ENCODE measurements at regions not wholly inside any gene's neighbourhood (a gene's known extent, or its start where the extent isn't known, plus 50 kb on each side); places are given as distances from the start of the nearest gene placed in this dataset.

DNA sequence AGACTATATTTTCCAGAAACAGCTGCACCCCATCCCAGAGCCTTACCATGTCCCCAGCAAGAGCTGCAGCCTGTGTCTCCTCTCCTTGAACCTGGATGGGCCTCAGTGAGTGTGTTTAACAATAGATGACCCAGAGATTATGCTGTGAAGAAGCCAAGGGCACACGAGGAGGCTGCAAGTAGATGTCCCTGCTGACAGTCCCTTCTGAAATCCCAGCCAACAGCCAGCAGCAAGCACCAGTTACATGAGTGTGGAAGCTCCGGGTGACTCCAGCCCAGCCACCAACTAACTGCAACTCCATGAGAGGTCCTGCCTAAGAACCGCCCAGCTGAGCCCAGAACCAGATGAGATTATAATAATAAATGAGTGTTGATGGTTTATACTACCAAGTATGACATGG lies 191.7 kb downstream of the BCL11B start:
- H3K27ac ChIP-seq = no peak overlapping the region
- TF ChIP-seq, protein P1, sequence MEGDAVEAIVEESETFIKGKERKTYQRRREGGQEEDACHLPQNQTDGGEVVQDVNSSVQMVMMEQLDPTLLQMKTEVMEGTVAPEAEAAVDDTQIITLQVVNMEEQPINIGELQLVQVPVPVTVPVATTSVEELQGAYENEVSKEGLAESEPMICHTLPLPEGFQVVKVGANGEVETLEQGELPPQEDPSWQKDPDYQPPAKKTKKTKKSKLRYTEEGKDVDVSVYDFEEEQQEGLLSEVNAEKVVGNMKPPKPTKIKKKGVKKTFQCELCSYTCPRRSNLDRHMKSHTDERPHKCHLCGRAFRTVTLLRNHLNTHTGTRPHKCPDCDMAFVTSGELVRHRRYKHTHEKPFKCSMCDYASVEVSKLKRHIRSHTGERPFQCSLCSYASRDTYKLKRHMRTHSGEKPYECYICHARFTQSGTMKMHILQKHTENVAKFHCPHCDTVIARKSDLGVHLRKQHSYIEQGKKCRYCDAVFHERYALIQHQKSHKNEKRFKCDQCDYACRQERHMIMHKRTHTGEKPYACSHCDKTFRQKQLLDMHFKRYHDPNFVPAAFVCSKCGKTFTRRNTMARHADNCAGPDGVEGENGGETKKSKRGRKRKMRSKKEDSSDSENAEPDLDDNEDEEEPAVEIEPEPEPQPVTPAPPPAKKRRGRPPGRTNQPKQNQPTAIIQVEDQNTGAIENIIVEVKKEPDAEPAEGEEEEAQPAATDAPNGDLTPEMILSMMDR (conservative IDR thresholded peaks at IDR 0.05) = no peak

DNA sequence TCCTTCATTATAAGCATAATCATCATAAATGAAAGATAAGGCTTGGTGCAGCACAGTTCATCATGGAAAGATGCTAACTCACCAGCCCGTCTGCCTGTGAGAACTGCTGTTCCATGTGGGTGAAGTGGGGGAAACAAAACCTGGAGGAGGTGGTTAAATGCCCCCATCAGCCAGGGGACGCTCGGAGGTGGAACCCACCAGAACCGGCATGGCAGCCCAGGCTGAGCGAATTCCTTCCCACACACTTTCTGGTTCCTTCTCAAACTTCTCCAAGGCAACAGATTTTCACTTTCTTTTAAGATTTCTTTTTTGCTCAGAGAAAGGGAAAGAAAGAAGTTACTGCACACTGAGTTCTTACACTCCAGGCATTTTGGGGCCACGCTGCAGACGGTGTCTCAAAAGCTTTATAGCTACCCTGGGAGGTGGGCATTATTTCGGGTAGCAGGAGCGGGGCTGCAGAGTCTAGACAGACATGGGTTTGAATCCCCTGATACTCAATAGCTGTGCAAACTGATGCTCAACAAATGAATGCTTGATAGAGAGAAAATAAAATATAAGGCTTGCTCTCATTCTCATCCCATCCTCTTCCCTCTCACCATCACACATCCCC lies 190.7 kb downstream of the BCL11B start:
- TF ChIP-seq, protein P1 (conservative IDR thresholded peaks at IDR 0.05) = no peak

GRCh38 chr14:99081880-99082279 lies 190.1 kb downstream of the BCL11B start:
- TF ChIP-seq, protein P1 (conservative IDR thresholded peaks at IDR 0.05) = no peak
- H3K27ac ChIP-seq = no peak overlapping the region

More for the DNA sequence above, 190.7 kb downstream of the BCL11B start:
- no peak overlapping the region for H3K27ac ChIP-seq

DNA sequence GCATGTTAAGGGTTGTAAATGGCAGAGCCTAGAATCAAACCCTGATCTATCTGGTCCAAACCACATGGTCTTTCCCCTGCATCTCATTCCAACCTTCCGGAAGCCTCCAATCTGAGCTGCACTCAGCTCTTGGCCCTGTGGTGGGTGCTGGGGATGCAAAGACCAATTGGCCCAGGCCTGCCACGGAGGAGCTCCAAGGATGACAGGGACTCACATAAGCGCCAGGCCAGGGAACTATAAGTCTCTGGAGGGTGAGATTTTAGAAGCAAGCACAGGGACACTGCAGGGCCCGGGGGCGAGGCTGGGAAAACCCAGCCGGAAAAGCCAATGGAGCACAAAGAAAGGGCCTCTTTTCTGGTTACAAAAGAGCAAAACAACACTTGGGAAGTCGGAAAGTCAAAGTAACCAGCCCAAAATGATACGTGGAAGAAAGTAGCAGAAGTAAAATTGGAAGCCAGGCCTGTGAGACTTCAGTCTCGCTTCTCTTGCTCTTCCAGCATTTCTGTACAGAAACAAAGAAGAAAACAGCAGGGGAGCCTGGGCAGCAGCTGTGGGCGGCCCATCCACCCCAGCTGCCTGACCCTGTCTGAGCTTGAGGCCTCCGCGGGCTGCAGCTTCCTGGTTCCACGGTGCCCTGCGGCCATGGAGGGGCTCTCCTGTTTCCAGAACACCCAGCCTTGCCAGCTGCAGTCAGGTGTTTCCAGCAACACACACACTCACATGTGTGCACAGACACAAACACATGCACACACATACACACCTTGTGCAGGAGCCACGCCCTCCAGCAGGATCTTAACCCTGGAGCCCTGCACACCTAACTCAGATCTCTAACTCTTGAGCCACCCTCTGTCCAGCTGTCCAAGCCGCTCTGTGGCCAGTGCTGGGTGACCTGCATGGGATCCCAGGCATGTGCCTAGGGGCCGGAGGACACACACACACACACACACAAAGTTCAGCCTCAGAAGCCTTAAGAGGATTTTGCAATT lies 178.2 kb downstream of the BCL11B start:
- H3K27ac ChIP-seq = no peak overlapping the region
- TF ChIP-seq, protein P1 (conservative IDR thresholded peaks at IDR 0.05) = no peak

DNA sequence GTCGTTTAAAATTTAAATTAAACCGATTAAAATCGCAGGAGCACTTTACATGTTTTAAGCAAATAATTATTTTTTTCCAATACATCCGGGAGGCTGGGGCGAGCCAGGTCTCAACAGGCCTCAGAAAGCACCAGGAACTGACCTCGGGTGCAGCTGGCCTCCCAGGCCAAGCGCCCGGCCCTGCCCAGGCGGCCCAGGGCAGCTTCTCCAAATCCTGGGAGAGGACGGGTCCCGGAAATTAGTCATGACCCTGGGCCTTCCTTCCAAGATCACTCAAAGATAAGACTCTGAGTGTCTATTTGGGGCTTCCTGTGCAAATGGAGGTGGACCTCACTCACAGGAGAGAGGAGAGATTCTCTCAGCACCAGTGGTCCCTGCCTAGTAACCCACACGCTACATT lies 177.1 kb downstream of the BCL11B start:
- no peak overlapping the region for H3K27ac ChIP-seq
- TF ChIP-seq, protein P1 (conservative IDR thresholded peaks at IDR 0.05) = no peak

GRCh38 chr14:99095369-99095768 lies 176.6 kb downstream of the BCL11B start:
- TF ChIP-seq, protein P1 (conservative IDR thresholded peaks at IDR 0.05) = no peak

DNA sequence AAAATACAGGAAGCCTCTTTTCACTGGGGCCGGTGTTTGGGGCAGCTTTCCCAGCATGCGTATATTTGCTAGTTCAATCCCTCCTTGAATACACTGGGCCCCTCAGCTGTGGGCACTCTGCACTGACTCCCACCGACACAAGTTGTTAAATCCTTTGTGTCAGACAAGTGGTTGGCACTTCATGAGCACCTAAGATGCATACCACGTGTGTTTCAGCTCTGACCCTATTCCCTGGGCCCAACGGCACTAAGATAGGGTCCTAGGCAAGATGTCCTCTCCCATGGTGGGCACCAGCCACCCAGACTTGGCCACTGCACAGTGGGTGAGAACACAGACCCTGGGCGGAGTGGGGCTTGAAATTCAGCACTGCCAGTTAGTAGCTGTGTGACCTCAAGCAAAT lies 173.8 kb downstream of the BCL11B start:
- TF ChIP-seq, protein P1 (conservative IDR thresholded peaks at IDR 0.05) = no peak
- H3K27ac ChIP-seq = no peak overlapping the region

More at GRCh38 chr14:99095369-99095768, 176.6 kb downstream of the BCL11B start:
- H3K27ac ChIP-seq = no peak overlapping the region
